ENCODE measurements at regions not wholly inside any gene's neighbourhood (a gene's known extent, or its start where the extent isn't known, plus 50 kb on each side); places are given as distances from the start of the nearest gene placed in this dataset.

DNA sequence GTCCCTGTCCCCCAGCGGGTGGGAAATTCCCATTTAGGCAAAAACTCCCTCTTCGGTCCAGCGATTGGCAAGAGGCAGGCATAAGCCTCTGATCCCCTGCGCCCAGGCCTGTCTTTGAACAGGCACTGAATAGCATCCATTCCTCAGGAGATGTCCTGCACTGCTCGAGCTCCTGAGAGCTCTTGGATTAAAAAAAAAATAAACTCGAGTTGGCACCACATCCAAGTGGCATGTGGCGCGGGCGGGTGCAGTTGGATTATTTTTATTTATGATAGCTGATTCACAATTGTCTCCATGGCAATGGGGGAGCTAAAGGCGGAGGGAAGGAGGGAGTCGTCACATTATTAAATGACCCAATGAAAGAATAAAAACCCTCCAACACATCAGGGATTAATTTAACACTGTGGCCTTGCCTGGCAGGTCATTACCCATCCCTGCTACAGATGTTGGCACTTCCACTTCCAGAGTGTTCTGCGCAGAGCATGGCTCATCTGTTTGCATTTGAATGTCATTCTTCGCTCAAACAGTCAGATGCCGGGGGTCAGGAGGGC is 207.2 kb downstream of the AACS start:
- no peak for DNase-seq

DNA sequence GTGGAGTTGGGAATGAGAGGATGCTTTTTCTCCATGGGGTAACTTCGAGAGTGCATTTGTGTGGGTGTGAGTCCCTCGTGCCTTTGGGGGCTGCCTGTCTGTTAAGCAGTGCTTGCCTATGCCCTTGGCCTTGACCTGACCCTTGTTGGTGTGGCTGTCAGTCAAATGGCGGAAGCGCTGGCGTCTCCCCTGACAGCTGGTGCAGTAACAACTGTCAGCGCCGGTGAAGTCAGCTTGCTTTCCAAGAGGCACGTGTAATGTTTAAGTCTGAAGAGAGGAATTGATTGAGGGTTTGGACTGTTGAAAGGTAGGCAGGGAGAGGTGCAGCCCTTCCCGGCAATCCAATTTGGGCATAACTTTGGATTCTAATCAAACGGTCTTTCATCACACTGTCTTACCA is 211.3 kb downstream of the AACS start:
- DNase-seq: no peak

DNA sequence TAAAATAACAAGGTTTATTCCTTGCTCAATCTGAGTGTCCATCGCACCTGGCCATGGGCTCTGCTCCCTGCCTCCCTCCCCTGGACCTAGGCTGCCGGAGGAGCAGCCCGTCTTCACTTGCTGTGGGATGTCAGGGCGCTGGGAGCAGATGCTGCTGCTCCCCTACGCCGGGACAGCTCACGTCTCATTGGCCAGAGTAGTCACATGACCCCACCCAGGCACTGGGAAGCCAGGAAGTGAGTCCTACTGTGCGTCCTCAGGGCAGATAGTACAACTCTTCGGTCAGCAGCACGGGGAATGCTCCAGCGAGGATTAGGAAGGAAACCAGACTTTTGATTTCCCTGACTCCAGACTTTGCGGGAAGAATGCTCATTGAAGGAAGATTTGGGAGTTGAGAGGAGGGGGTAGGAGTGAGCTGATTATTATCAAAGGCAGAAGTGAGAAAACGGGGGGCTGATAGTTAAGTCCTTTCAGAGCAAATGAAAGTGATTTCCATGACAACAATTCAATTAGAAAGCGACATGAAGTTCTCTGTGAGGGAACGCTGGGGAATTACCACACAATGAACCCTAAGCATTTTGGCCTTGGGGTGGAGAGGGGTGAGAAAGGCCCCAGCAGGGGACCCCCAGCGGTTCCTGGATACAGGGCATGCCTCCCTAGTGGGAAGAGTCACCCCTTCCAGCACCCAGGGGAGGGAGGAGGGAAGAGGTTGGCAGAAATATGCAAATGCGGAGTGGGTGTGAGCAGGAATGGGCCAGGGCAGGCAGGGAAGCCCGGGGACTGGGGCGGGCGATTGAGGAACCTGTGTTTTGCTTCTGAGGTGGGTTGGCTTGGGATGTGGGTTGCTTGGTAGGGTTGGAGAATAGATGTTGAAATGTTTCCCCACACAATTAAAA is 215.5 kb downstream of the AACS start:
- DNase-seq: no peak

GRCh38 chr12:125282921-125283320 is 217.7 kb downstream of the AACS start:
- DNase-seq: no peak

DNA sequence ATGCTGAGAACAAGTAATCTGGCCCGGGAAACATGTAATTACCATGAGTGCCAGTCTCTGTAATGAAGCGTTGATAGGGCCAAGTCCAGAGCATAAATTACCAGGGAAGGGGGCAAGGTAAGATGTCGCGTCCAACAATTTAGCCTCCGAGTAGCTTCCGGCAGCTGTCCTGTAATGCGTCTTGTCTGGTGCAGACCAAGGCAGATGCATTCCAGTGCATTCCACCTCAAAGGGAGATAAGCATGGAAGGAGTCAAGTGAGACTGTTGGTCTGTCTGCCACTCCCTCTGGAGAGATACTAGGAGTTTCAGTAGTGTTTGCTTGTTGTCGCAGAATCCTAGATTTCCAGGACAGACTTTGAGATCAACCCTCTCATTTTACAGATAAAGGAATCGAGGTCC is 218.3 kb downstream of the AACS start:
- no peak for DNase-seq

GRCh38 chr12:125284087-125284486 is 218.9 kb downstream of the AACS start:
- no peak for DNase-seq

- DNase-seq: no peak
Measured at GRCh38 chr12:125284945-125285685, 219.9 kb downstream of the AACS start.

- no peak for DNase-seq
Measured at GRCh38 chr12:125286005-125286727, 220.9 kb downstream of the AACS start.

DNA sequence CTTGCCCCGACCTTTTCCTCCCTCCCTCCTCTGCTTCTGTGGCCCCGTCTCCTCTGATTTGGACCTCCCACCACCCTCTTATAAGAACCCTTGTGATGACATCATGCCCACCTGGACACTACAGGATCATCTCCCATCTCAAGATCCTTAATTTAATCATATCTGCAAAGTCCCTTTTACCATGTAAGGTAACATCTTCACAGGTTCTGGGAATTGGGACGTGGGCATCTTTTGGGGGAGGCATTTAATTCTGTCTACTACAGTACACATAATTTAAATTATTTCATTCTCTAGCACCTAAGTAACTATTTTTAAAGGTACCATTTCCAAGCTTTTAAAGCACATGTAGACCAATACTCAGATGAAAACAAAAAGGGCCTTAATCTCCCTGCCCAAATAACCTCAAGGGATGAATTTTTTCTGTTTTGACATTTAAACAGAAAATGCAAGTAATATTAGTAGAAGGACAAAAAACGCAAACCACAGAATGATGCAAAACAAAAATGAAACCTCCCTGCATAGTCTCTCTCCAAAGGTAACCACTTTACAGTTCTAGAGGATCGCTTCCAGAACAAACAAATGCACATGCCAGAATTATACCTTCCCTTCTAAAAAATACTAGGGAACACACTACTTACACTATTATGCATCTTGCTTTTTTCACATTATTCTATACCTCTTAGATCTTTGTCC is 222.1 kb downstream of the AACS start:
- DNase-seq: no peak

- no peak for DNase-seq
Measured at GRCh38 chr12:125288931-125289928, 224.0 kb downstream of the AACS start.

GRCh38 chr12:125289970-125290369 is 224.7 kb downstream of the AACS start:
- no peak for DNase-seq

GRCh38 chr12:125292700-125293099 is 227.5 kb downstream of the AACS start:
- no peak for DNase-seq

DNA sequence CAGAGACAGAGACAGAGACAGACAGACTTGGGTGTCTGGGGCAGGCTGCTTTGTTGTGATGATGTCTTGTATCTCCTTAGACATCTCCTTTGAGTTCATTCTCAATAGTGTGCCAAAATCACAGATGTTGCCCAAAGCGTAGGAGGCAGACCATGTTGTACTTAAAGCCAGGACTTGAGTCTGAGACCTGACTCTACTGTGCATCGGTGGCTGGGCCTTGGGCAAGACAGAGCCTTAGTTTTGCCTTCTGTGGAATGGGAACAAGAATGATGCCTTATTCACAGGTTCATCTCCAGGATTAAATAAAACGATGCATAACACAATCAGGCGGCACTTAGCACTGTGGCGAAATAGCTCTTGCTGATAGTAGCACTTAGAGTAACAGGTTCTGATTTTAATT is 230.3 kb downstream of the AACS start:
- no peak for DNase-seq

DNA sequence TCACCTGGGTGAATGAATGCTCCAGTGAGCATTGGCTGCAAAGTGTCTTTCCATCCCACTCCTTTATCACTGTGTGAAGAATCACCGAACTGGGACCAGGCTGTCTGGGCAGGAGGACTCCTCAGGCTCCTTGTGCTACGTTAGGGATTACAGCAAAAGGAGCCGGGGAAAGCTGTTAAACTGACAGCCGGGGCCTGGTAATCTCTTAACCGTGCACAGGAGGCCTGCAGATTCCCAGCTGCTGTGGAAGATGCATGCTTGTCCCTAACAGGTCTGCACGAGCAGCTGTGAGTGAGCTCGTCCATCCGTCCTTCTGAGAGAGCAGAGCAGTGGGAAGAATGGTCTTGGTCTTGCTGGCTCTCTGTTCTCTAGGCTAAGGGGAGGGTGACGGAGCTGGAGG is 231.5 kb downstream of the AACS start:
- DNase-seq: no peak

DNA sequence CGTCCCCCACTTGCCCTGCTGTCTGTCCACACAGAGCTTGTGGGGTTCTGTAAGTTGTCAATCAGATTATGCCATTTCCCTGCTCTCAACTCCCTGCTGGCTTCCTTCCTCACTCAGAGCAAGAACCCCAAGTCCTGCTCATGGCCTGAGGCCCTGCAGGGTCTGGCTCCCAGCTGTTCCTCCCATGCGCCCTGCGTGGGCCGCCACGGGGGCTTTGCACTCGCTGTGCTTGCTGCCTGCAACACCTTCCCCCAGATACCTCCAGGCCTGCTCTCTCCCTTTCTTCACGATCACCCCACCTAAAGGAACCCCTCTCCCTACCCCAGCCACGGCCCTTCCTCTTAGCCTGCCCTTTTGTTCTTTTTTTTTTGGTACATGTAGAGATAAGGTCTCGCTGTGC is 234.6 kb downstream of the AACS start:
- DNase-seq: no peak

GRCh38 chr12:125300249-125300648 is 235.0 kb downstream of the AACS start:
- no peak for DNase-seq

DNA sequence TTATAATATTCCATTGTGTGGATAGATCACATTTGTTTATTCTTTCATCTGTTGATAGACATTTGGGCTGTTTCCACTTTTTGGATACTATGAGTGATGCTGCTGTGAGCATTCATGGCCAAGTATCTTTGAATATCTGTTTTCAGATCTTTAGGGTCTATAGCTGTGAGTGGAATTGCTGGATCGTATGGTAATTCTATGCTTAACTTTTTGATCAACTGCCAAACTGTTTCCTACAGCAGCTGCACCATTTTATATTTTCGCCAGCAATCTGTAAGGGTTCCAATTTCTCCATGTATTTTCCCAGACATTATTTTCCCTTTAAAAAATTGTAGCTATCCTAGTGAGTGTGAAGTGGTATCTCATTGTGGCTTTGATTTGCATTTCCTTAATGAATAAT is 238.1 kb downstream of the AACS start:
- no peak for DNase-seq

DNA sequence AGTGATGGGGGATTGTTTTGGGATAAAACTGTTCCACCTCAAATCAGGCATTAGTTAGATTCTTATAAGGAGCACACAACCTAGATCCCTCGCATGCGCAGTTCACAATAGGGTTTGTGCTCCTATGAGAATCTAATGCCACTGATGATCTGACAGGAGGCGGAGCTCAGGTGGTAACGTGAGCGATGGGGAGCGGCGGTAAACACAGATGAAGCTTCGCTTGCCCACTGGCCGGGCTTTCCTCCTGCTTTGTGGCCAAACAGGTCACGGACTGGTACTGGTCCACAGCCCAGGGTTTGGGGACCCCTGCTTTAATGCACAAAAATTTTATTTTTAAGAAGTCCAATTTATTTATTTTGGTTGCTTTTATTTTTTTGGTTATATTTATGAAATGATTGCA is 238.8 kb downstream of the AACS start:
- no peak for DNase-seq

- no peak for DNase-seq
Measured at GRCh38 chr12:125305231-125305630, 240.0 kb downstream of the AACS start.

- no peak for DNase-seq
Measured at GRCh38 chr12:125310461-125310860, 245.2 kb downstream of the AACS start.

DNA sequence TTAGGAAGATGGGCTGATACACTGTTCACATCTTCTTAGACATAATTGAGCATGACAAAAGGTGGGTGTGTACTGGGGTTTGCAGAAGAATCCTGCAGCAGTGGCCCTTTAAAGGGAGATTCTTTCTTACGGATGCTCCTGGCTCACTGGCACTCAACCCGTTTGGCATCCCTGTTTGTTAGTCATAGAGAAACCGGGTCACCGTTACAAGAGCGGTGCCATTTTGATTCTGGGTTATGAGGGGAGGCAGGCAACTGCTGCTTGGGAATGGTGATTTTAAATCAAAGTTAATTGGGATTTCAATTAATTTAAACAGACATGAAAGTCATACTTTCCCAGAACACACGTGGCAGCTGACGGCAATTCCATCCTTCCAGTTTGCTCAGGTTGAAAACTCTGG is 245.8 kb downstream of the AACS start:
- DNase-seq: no peak

Measured in NCI-H1048 (cell line).